ENCODE measurements at regions not wholly inside any gene's neighbourhood (a gene's known extent, or its start where the extent isn't known, plus 50 kb on each side); places are given as distances from the start of the nearest gene placed in this dataset.
A peak's percentile ranks its signal among the peaks of the same experiment; 100 is the strongest.

- no peak for DNase-seq (ENCODE audit: low spot score)
Observed at GRCh38 chr2:118665784-118666529, 181.5 kb downstream of the EN1 start.

- DNase-seq (ENCODE audit: low spot score), result peak; percentile 30
Observed at GRCh38 chr2:118661179-118661578, 186.3 kb downstream of the EN1 start.

- DNase-seq (ENCODE audit: low spot score), result no peak
Observed at GRCh38 chr2:118658596-118659198, 188.8 kb downstream of the EN1 start.

- DNase-seq (ENCODE audit: low spot score), result no peak
Observed at GRCh38 chr2:118657466-118657865, 190.0 kb downstream of the EN1 start.

GRCh38 chr2:118654945-118655344 is 192.5 kb downstream of the EN1 start:
- DNase-seq (ENCODE audit: low spot score), result no peak

GRCh38 chr2:118650327-118650726 is 197.1 kb downstream of the EN1 start:
- no peak for DNase-seq (ENCODE audit: low spot score)

GRCh38 chr2:118645876-118646275 is 201.6 kb downstream of the EN1 start:
- no peak for DNase-seq (ENCODE audit: low spot score)

GRCh38 chr2:118644190-118644589 is 203.3 kb downstream of the EN1 start:
- DNase-seq (ENCODE audit: low spot score), result no peak

- DNase-seq (ENCODE audit: low spot score), result no peak
Observed at GRCh38 chr2:118643294-118643693, 204.2 kb downstream of the EN1 start.

- no peak for DNase-seq (ENCODE audit: low spot score)
Observed at GRCh38 chr2:118642501-118642900, 204.9 kb downstream of the EN1 start.

GRCh38 chr2:118641711-118642110 is 205.7 kb downstream of the EN1 start:
- DNase-seq (ENCODE audit: low spot score), result no peak

GRCh38 chr2:118639371-118639770 is 208.1 kb downstream of the EN1 start:
- DNase-seq (ENCODE audit: low spot score), result no peak

- no peak for DNase-seq (ENCODE audit: low spot score)
Observed at GRCh38 chr2:118638453-118638852, 209.0 kb downstream of the EN1 start.

GRCh38 chr2:118635891-118636290 is 211.6 kb downstream of the EN1 start:
- DNase-seq (ENCODE audit: low spot score), result no peak

GRCh38 chr2:118634876-118635275 is 212.6 kb downstream of the EN1 start:
- no peak for DNase-seq (ENCODE audit: low spot score)

- DNase-seq (ENCODE audit: low spot score), result no peak
Observed at GRCh38 chr2:118633371-118634018, 214.0 kb downstream of the EN1 start.

- DNase-seq (ENCODE audit: low spot score), result no peak
Observed at GRCh38 chr2:118632921-118633320, 214.5 kb downstream of the EN1 start.

- DNase-seq (ENCODE audit: low spot score), result no peak
Observed at GRCh38 chr2:118627156-118627555, 220.3 kb downstream of the EN1 start.

GRCh38 chr2:118622913-118623312 is 224.5 kb downstream of the EN1 start:
- no peak for DNase-seq (ENCODE audit: low spot score)

GRCh38 chr2:118622108-118622507 is 225.3 kb downstream of the EN1 start:
- no peak for DNase-seq (ENCODE audit: low spot score)

GRCh38 chr2:118618279-118618678 is 229.2 kb downstream of the EN1 start:
- no peak for DNase-seq (ENCODE audit: low spot score)

GRCh38 chr2:118616432-118616831 is 231.0 kb downstream of the EN1 start:
- DNase-seq (ENCODE audit: low spot score), result no peak

- no peak for DNase-seq (ENCODE audit: low spot score)
Observed at GRCh38 chr2:118614841-118615271, 232.6 kb downstream of the EN1 start.

Data from RKO (cell line).